ENCODE measurements at regions not wholly inside any gene's neighbourhood (a gene's known extent, or its start where the extent isn't known, plus 50 kb on each side); places are given as distances from the start of the nearest gene placed in this dataset.

DNA sequence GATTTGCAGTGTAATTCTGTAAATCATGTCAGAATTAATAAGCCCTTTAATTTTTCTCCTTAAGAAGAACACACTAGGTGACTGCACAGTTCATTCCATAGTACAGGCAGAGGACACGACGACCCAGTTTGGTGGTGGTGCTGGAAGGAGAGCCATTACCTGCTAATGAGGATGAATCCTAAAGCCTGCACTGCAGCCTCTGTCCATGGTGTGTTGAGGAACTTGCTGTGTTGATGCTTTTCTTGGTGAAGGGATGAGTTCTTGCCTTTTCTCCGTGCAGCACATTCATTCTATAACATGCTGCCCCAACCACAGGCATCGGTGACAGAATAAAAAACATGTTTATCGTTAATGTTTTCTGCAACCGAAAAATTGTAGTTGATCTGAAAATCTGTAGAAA lies 89.6 kb upstream of the VEPH1 start:
- peaks cover 0 to 12% (median 0%) of the 10 kb centered on the region in 4 donors for H3K27me3 ChIP-seq
- intact Hi-C loops (cut with DNase I) = no loop called here
- TF ChIP-seq POLR2A (IDR thresholded peaks at IDR 0.05) = no peak
- TF ChIP-seq, protein P1, sequence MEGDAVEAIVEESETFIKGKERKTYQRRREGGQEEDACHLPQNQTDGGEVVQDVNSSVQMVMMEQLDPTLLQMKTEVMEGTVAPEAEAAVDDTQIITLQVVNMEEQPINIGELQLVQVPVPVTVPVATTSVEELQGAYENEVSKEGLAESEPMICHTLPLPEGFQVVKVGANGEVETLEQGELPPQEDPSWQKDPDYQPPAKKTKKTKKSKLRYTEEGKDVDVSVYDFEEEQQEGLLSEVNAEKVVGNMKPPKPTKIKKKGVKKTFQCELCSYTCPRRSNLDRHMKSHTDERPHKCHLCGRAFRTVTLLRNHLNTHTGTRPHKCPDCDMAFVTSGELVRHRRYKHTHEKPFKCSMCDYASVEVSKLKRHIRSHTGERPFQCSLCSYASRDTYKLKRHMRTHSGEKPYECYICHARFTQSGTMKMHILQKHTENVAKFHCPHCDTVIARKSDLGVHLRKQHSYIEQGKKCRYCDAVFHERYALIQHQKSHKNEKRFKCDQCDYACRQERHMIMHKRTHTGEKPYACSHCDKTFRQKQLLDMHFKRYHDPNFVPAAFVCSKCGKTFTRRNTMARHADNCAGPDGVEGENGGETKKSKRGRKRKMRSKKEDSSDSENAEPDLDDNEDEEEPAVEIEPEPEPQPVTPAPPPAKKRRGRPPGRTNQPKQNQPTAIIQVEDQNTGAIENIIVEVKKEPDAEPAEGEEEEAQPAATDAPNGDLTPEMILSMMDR (IDR thresholded peaks at IDR 0.05) = no peak
- no peaks in the 10 kb centered on the region for H3K9me3 ChIP-seq
- no peak for DNase-seq
- no peak overlapping the region for H3K27ac ChIP-seq
- H3K36me3 ChIP-seq = no peaks in the 10 kb centered on the region
- WGBS, 2 donors = 76% methylated on average over 6 of the region's 6 CpGs
- no peaks in the 10 kb centered on the region for H3K4me1 ChIP-seq
- no peak overlapping the region for H3K4me3 ChIP-seq

DNA sequence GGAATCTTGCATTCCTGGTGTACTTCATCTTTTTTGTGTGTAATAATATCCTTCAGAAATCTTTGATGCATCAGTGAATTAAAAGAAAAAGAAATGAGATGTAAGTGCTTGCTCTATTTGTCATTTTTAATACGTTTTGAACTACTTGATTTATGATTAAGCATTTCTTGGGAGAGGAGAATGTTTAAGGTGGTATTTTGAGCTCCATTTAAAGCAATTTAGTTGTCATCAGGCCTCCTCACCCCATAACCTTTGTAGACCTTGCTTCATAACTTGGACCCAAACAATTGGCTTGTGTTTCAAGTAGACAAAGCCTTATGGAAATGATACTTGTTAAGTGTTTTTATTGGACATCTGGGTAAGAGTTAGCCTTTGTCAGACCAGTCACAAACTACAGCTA lies 87.1 kb upstream of the VEPH1 start:
- H3K36me3 ChIP-seq = no peaks in the 10 kb centered on the region
- peaks cover 0 to 8% (median 0%) of the 10 kb centered on the region in 4 donors for H3K27me3 ChIP-seq
- no peak for DNase-seq
- 0 to 5% methylated on average over 1 of the region's 1 CpG for WGBS, 2 donors
- TF ChIP-seq, protein P1 (IDR thresholded peaks at IDR 0.05) = no peak
- TF ChIP-seq POLR2A (IDR thresholded peaks at IDR 0.05) = no peak
- no peak overlapping the region for H3K27ac ChIP-seq
- H3K4me3 ChIP-seq = no peak overlapping the region
- intact Hi-C loops (cut with DNase I) = no loop called here
- no peaks in the 10 kb centered on the region for H3K9me3 ChIP-seq
- no peaks in the 10 kb centered on the region for H3K4me1 ChIP-seq

DNA sequence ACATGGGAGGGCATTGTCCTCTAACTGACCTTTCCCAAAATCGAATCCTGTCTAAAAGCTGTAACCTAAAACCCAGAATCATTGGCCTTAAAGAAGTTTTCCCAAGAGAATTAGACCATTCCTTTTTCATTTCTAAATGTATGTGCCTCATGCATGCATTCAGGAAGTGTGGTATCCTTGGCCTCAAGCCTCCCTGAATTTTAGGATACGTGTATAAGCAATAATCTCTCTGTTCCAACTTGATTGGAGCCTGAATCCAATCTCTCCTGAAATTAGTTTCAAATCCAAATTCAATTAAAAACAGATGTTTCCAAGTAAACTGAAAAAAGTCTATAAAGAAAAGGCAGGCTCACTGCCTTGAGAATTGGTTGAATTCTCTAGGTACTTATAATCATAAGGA lies 86.0 kb upstream of the VEPH1 start:
- WGBS, 2 donors = 36 to 39% methylated on average over 2 of the region's 2 CpGs
- no peak for DNase-seq
- H3K27ac ChIP-seq = no peak overlapping the region
- H3K4me1 ChIP-seq = no peaks in the 10 kb centered on the region
- no peak overlapping the region for H3K4me3 ChIP-seq
- no peaks in the 10 kb centered on the region for H3K9me3 ChIP-seq
- no peak for TF ChIP-seq POLR2A (IDR thresholded peaks at IDR 0.05)
- TF ChIP-seq, protein P1 (IDR thresholded peaks at IDR 0.05) = no peak
- H3K27me3 ChIP-seq = no peaks in the 10 kb centered on the region
- intact Hi-C loops (cut with DNase I) = no loop called here
- H3K36me3 ChIP-seq = no peaks in the 10 kb centered on the region

DNA sequence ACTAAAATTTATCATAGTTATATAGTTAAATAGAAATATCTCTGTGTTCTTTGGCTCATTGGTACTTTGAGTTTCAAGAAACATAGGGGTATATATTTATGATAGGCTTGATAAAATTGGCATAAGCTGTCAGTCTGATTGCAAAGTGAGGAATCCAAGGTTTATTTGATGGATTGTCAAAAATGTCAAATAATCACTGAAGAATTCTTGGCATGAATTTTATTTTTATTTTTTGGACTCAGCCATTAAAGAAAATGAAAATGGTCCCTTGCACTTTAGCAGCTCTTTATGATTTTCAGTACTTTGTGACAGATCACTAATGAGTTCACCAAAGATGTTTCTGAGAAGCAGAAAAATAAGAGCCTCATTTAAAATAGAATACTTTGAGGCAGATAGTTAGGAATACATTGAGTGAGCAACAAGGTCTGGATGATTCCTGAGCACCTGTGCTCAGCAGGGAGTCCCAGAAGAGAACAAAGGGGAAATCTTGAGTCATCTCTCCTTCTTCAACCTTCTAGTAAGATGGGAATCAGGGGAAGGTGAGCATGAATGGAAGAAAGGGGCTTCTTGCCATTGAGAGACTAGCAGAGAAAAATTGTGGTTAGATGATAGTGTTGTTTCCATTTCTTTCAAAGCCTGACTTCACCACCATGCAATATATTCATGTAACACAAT lies 85.3 kb upstream of the VEPH1 start:
- Histone ChIP-seq H3K36me3 (no peaks in the 10 kb centered on the region), H3K9me3 (no peaks in the 10 kb centered on the region), H3K4me3 (no peak overlapping the region), H3K27me3 (no peaks in the 10 kb centered on the region), H3K27ac (no peak overlapping the region), H3K4me1 (no peaks in the 10 kb centered on the region)
- intact Hi-C loops (cut with DNase I) = no loop called here
- TF ChIP-seq POLR2A (IDR thresholded peaks at IDR 0.05) = no peak
- TF ChIP-seq, protein P1 (IDR thresholded peaks at IDR 0.05) = no peak
- DNase-seq = no peak

DNA sequence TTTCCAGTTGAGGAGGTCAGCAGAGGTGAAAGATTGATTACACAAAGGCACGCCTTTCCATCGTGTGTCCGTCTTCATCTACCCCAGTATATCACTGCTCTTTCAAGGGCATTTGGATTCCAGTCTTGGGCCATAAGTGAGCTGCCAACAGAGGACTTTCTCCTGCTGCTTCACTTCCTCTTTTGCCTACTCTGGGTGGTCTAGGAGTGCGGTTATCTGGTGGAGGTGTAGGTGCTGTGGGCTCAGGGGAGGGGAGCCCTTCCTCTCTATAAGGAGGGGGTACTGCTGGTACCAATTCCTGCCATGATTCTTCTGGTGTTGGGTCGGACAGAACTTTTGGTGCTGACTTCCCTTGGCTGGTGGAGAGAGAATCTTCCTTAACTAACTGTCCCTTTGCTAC lies 83.1 kb upstream of the VEPH1 start:
- H3K36me3 ChIP-seq = no peaks in the 10 kb centered on the region
- no peak overlapping the region for H3K27ac ChIP-seq
- H3K4me3 ChIP-seq = no peak overlapping the region
- intact Hi-C loops (cut with DNase I) = no loop called here
- no peaks in the 10 kb centered on the region for H3K9me3 ChIP-seq
- DNase-seq = no peak
- no peaks in the 10 kb centered on the region for H3K27me3 ChIP-seq
- H3K4me1 ChIP-seq = no peaks in the 10 kb centered on the region
- no peak for TF ChIP-seq POLR2A (IDR thresholded peaks at IDR 0.05)
- TF ChIP-seq, protein P1 (IDR thresholded peaks at IDR 0.05) = no peak
- WGBS, 2 donors = 81% methylated on average over 4 of the region's 5 CpGs
